Gastrocnemius medialis (tissue), 4 donors: ENCODE measurements at regions not wholly inside any gene's neighbourhood (a gene's known extent, or its start where the extent isn't known, plus 50 kb on each side); places are given as distances from the start of the nearest gene placed in this dataset.

Source experiments
- CTCF ChIP-seq, 5 experiments: fragments of 450-650 bp in 3 of 5; fragments of 200-600 bp in 2 of 5; sonication (generic) in 2 of 5; IDR thresholded peaks in 4 of 5; conservative IDR thresholded peaks in 1 of 5; 1 replicate in 4 of 5; 2 replicates in 1 of 5; pipeline ENCODE4 v1.5.1; 2016 to 2019; ENCODE audit warnings: antibody characterized with exemption in 5 of 5, mild to moderate bottlenecking in 3 of 5, moderate library complexity in 3 of 5
- POLR2A ChIP-seq, 2 donors: fragments of 450-650 bp; IDR thresholded peaks; one replicate each; pipeline ENCODE4 v1.6.1; 2017; ENCODE audit warnings: antibody characterized with exemption in 2 of 2, mild to moderate bottlenecking in 2 of 2, moderate library complexity in 2 of 2

- TF ChIP-seq CTCF (IDR thresholded peaks at IDR 0.05 in 4 of 5, conservative IDR thresholded peaks at IDR 0.05 in 1 of 5) (no peak), POLR2A (IDR thresholded peaks at IDR 0.05) (no peak)
Observed at GRCh38 chr20:63085151-63085861, 78.5 kb upstream of the BHLHE23 start.
